GM23338 (cell line): ENCODE measurements at regions not wholly inside any gene's neighbourhood (a gene's known extent, or its start where the extent isn't known, plus 50 kb on each side); places are given as distances from the start of the nearest gene placed in this dataset.

Experiments used
- ATAC-seq: fragments of 200-7000 bp; cut with Tn5 transposase; 3 replicates; pipeline ENCODE4 v1.9.1; 2020
- DNase-seq: peaks from one replicate; pipeline ENCODE4 v3.0.0-alpha.2; 2015; ENCODE audit warnings: low spot score
- H2AFZ ChIP-seq: fragments of 200-600 bp; sonication (generic); 2 replicates; pipeline ENCODE4 v1.8.0; 2016; ENCODE audit warnings: antibody characterized with exemption, mild to moderate bottlenecking, moderate library complexity
- H3F3A ChIP-seq: fragments of 200-600 bp; sonication (generic); replicated peaks from 2 replicates; pipeline ENCODE4 v1.8.0; 2017; ENCODE audit warnings: antibody characterized with exemption, mixed run types, low read depth
- H3K27ac ChIP-seq: fragments of 200-600 bp; sonication (generic); 2 replicates; pipeline ENCODE4 v1.6.1; 2016; ENCODE audit warnings: low read depth
- H3K27me3 ChIP-seq: fragments of 200-600 bp; sonication (generic); 2 replicates; pipeline ENCODE4 v1.8.0; 2016; ENCODE audit warnings: mild to moderate bottlenecking, mixed run types, moderate library complexity; ENCODE audit not compliant: insufficient read depth
- H3K36me3 ChIP-seq: fragments of 200-600 bp; sonication (generic); 2 replicates; pipeline ENCODE4 v1.8.0; 2016; ENCODE audit warnings: mild to moderate bottlenecking; ENCODE audit not compliant: insufficient read depth
- H3K4me1 ChIP-seq: fragments of 200-600 bp; sonication (generic); 2 replicates; pipeline ENCODE4 v1.8.0; 2016; ENCODE audit warnings: mild to moderate bottlenecking, moderate library complexity; ENCODE audit not compliant: insufficient read depth
- H3K4me2 ChIP-seq: fragments of 200-600 bp; sonication (generic); 2 replicates; pipeline ENCODE4 v1.7.1; 2017; ENCODE audit warnings: mixed run types
- H3K4me3 ChIP-seq: fragments of 200-600 bp; sonication (generic); 2 replicates; pipeline ENCODE4 v1.6.1; 2016; ENCODE audit warnings: mixed run types
- H3K79me2 ChIP-seq: fragments of 200-600 bp; sonication (generic); replicated peaks from 2 replicates; pipeline ENCODE4 v1.8.0; 2017; ENCODE audit warnings: mild to moderate bottlenecking; ENCODE audit not compliant: insufficient read depth
- H3K9me2 ChIP-seq: fragments of 200-600 bp; sonication (generic); 2 replicates; pipeline ENCODE4 v1.8.0; 2017; ENCODE audit not compliant: insufficient read depth
- H4K20me1 ChIP-seq: fragments of 200-600 bp; sonication (generic); replicated peaks from 2 replicates; pipeline ENCODE4 v1.8.0; 2017; ENCODE audit warnings: mild to moderate bottlenecking; ENCODE audit not compliant: insufficient read depth
- H3K27ac Mint-ChIP-seq: 2 replicates; pipeline ENCODE4 v1.8.0; 2020; ENCODE audit warnings: inconsistent platforms, mild to moderate bottlenecking, moderate library complexity, mixed read lengths
- H3K27me3 Mint-ChIP-seq: 3 replicates; pipeline ENCODE4 v1.8.0; 2022; ENCODE audit warnings: low read depth, mild to moderate bottlenecking, moderate library complexity, mixed read lengths, inconsistent platforms; ENCODE audit not compliant: insufficient read depth, poor library complexity
- H3K36me3 Mint-ChIP-seq: 3 replicates; pipeline ENCODE4 v1.8.0; 2021; ENCODE audit warnings: low read depth, mild to moderate bottlenecking, inconsistent platforms, moderate library complexity, mixed read lengths
- H3K4me1 Mint-ChIP-seq: 3 replicates; pipeline ENCODE4 v1.8.0; 2020; ENCODE audit warnings: mild to moderate bottlenecking, inconsistent platforms, mixed read lengths
- H3K4me3 Mint-ChIP-seq: 3 replicates; pipeline ENCODE4 v1.8.0; 2021; ENCODE audit warnings: moderate library complexity, mild to moderate bottlenecking, inconsistent platforms, mixed read lengths
- H3K9me3 Mint-ChIP-seq: 3 replicates; pipeline ENCODE4 v1.8.0; 2020; ENCODE audit warnings: moderate library complexity, mild to moderate bottlenecking, inconsistent platforms, mixed read lengths
- CREB1 ChIP-seq: fragments of 250-450 bp; sonication (Bioruptor Pico); IDR thresholded peaks from 2 replicates; pipeline ENCODE4 v1.5.0; 2020; ENCODE audit warnings: low read depth, mild to moderate bottlenecking, moderate library complexity
- ETS1 ChIP-seq: IDR thresholded peaks from 2 replicates; pipeline ENCODE4 v1.6.1; 2016; ENCODE audit warnings: antibody characterized with exemption
- EZH2phosphoT487 ChIP-seq: fragments of 200-600 bp; sonication (generic); IDR thresholded peaks from one replicate; pipeline ENCODE4 v1.8.1; 2018; ENCODE audit warnings: antibody characterized with exemption; ENCODE audit not compliant: unreplicated experiment
- REST ChIP-seq: IDR thresholded peaks from one replicate; pipeline ENCODE4 v1.6.1; 2018; ENCODE audit warnings: antibody characterized with exemption; ENCODE audit not compliant: unreplicated experiment
- STAT1 ChIP-seq: IDR thresholded peaks from one replicate; pipeline ENCODE4 v1.6.1; 2016; ENCODE audit warnings: antibody characterized with exemption; ENCODE audit not compliant: unreplicated experiment
- ZNF331 ChIP-seq: fragments of 250-450 bp; sonication (Bioruptor Pico); IDR thresholded peaks from 2 replicates; pipeline ENCODE4 v1.5.0; 2020; ENCODE audit warnings: low read depth, mild to moderate bottlenecking, moderate library complexity

GRCh38 chr12:42968426-42968825 is 378.9 kb upstream of the PRICKLE1 start (continued):
- TF ChIP-seq REST, result no peak
- no peak for TF ChIP-seq ZNF331 (CRISPR knock-in tag)

GRCh38 chr12:42967850-42968249 is 378.3 kb upstream of the PRICKLE1 start:
- no peaks in the 10 kb centered on the region for H3K4me1 ChIP-seq
- H3K36me3 Mint-ChIP-seq, result peaks cover 4% of the 10 kb centered on the region; the same call in 1 of the 3 replicates
- H3K27ac Mint-ChIP-seq, result no peak overlapping the region
- 0 out of 3 replicates have a peak, but pooled peaks cover under 1% of the 10 kb centered on the region for H3K9me3 Mint-ChIP-seq
- no peaks in the 10 kb centered on the region for H4K20me1 ChIP-seq
- no peak overlapping the region for H3K27ac ChIP-seq
- no peaks in the 10 kb centered on the region for H3K27me3 ChIP-seq
- no peak overlapping the region for H2AFZ ChIP-seq
- no peak overlapping the region for H3K4me3 ChIP-seq
- ATAC-seq, result no peak
- no peaks in the 10 kb centered on the region for H3K36me3 ChIP-seq
- no peak overlapping the region for H3K4me3 Mint-ChIP-seq
- H3K9me2 ChIP-seq, result no peaks in the 10 kb centered on the region
- H3F3A ChIP-seq, result no peaks in the 10 kb centered on the region
- peaks cover 2% of the 10 kb centered on the region for H3K27me3 Mint-ChIP-seq
- no peak for DNase-seq
- H3K4me2 ChIP-seq, result no peak overlapping the region
- H3K79me2 ChIP-seq, result no peaks in the 10 kb centered on the region
- no peak for TF ChIP-seq ETS1
- no peak for TF ChIP-seq CREB1 (CRISPR knock-in tag)
- TF ChIP-seq STAT1, result no peak
- no peaks in the 10 kb centered on the region for H3K4me1 Mint-ChIP-seq

GRCh38 chr12:42963988-42964387 is 374.4 kb upstream of the PRICKLE1 start:
- Histone ChIP-seq H3K4me1 (no peaks in the 10 kb centered on the region; the same call in 1 of the 2 replicates), H3K9me2 (no peaks in the 10 kb centered on the region), H3F3A (no peaks in the 10 kb centered on the region), H3K36me3 (no peaks in the 10 kb centered on the region), H3K79me2 (no peaks in the 10 kb centered on the region), H2AFZ (no peak overlapping the region), H3K27me3 (no peaks in the 10 kb centered on the region), H4K20me1 (no peaks in the 10 kb centered on the region), H3K4me3 (no peak overlapping the region), H3K4me2 (no peak overlapping the region), H3K27ac (no peak overlapping the region)
- DNase-seq (no peak), ATAC-seq (no peak)
- H3K27me3 Mint-ChIP-seq, result peaks cover 2% of the 10 kb centered on the region
- H3K4me1 Mint-ChIP-seq, result no peaks in the 10 kb centered on the region
- H3K27ac Mint-ChIP-seq, result no peak overlapping the region
- no peaks in the 10 kb centered on the region for H3K9me3 Mint-ChIP-seq
- H3K4me3 Mint-ChIP-seq, result no peak overlapping the region
- no peaks in the 10 kb centered on the region for H3K36me3 Mint-ChIP-seq
- no peak for TF ChIP-seq STAT1
- TF ChIP-seq EZH2phosphoT487, result no peak
